A549 (cell line): ENCODE measurements at regions not wholly inside any gene's neighbourhood (a gene's known extent, or its start where the extent isn't known, plus 50 kb on each side); places are given as distances from the start of the nearest gene placed in this dataset.
"Not testable (repeated sequence)": the region's sequence is repeated elsewhere in the genome, so short reads cannot be mapped to it uniquely, and the experiment has no call there.

ENCODE experiments used
- ATAC-seq, 2 experiments: fragments of 200-7000 bp in 1 of 2; fragments of >200 bp in 1 of 2; cut with Nextera tagmentation in 1 of 2; cut with Tn5 transposase in 1 of 2; 3 replicates each; pipeline versions ENCODE4 v1.8.0 to v1.9.1; 2018 to 2020; ENCODE audit warnings: mild to moderate bottlenecking in 1 of 2, moderate library complexity in 1 of 2
- CTCF ChIA-PET: fragments of 300-600 bp; sonication (Branson Sonifier 250); formaldehyde crosslinking; extraction: SDS; loops from one replicate; lab custom pipeline; 2021; ENCODE audit warnings: antibody characterized with exemption, inconsistent platforms; lab: Yijun Ruan, JAX
- POLR2A ChIA-PET: fragments of 350-600 bp; formaldehyde crosslinking; extraction: SDS; loops from one replicate; lab custom pipeline; 2021; ENCODE audit warnings: antibody characterized with exemption, inconsistent platforms; lab: Yijun Ruan, JAX
- DNase-seq, 2 experiments: peaks; one replicate each; pipeline versions ENCODE4 v3.0.0 to v3.0.0-alpha.2; 2011 to 2016; ENCODE audit warnings: low read depth in 1 of 2, low spot score in 1 of 2
- FAIRE-seq: peaks from 2 replicates; lab custom pipeline; 2011; peaks lifted over from hg19 to GRCh38; lab: Jason Lieb, UNC
- H3K27ac ChIP-seq, 2 experiments: fragments of >200 bp; sonication (Bioruptor Twin); formaldehyde crosslinking; 3 replicates each; pipeline ENCODE4 v1.5.1; 2016 to 2017
- H3K4me1 ChIP-seq: fragments of >200 bp; sonication (Bioruptor Twin); formaldehyde crosslinking; 3 replicates; pipeline ENCODE4 v1.6.1; 2016
- H3K4me2 ChIP-seq: fragments of >200 bp; sonication (Bioruptor Twin); formaldehyde crosslinking; 3 replicates; pipeline ENCODE4 v1.6.1; 2016
- H3K4me3 ChIP-seq: fragments of >200 bp; sonication (Bioruptor Twin); formaldehyde crosslinking; 3 replicates; pipeline ENCODE4 v1.5.1; 2016
- H3K9me3 ChIP-seq: fragments of >200 bp; sonication (Bioruptor Twin); formaldehyde crosslinking; 3 replicates; pipeline ENCODE4 v1.6.1; 2016
- CBX2 ChIP-seq: fragments of 200-600 bp; sonication (generic); IDR thresholded peaks from 2 replicates; pipeline ENCODE4 v1.6.1; 2016; ENCODE audit warnings: low read depth, mild to moderate bottlenecking, borderline replicate concordance
- CEBPB ChIP-seq, 2 experiments: fragments of >200 bp in 1 of 2; sonication (Bioruptor Twin) in 1 of 2; formaldehyde crosslinking in 1 of 2; IDR thresholded peaks; 2 replicates each; pipeline ENCODE4 v1.6.1; 2012 to 2016
- CHD2 ChIP-seq: fragments of 150-350 bp; IDR thresholded peaks from 2 replicates; pipeline ENCODE4 v1.6.1; 2014; ENCODE audit warnings: low read length; ENCODE audit not compliant: partially characterized antibody
- EHF ChIP-seq: fragments of 250-450 bp; sonication (Bioruptor Pico); IDR thresholded peaks from 2 replicates; pipeline ENCODE4 v1.5.0; 2020; ENCODE audit warnings: mild to moderate bottlenecking
- FOSL2 ChIP-seq, 2 experiments: fragments of 450-650 bp in 1 of 2; fragments of >200 bp in 1 of 2; sonication (Bioruptor Twin) in 1 of 2; formaldehyde crosslinking; IDR thresholded peaks; 2 replicates each; pipeline versions ENCODE4 v1.5.0 to v1.6.1; 2016 to 2020; ENCODE audit warnings: mild to moderate bottlenecking in 1 of 2, moderate library complexity in 1 of 2
- FOXS1 ChIP-seq: fragments of 250-450 bp; sonication (Bioruptor Pico); IDR thresholded peaks from 2 replicates; pipeline ENCODE4 v1.5.0; 2020; ENCODE audit warnings: mild to moderate bottlenecking, moderate library complexity
- KDM5A ChIP-seq: fragments of 200-600 bp; sonication (generic); IDR thresholded peaks from 2 replicates; pipeline ENCODE4 v1.6.1; 2016; ENCODE audit warnings: antibody characterized with exemption, mild to moderate bottlenecking
- MAFK ChIP-seq: fragments of 450-650 bp; IDR thresholded peaks from 2 replicates; pipeline ENCODE4 v1.6.1; 2014; ENCODE audit not compliant: partially characterized antibody
- SMC3 ChIP-seq: fragments of >200 bp; sonication (Bioruptor Twin); formaldehyde crosslinking; IDR thresholded peaks from 3 replicates; pipeline ENCODE4 v1.6.1; 2018; ENCODE audit warnings: inconsistent platforms
- TFCP2L1 ChIP-seq: fragments of 250-450 bp; sonication (Bioruptor Pico); IDR thresholded peaks from 2 replicates; pipeline ENCODE4 v1.5.0; 2021; ENCODE audit warnings: mild to moderate bottlenecking
- TP53 ChIP-seq: fragments of 250-450 bp; sonication (Bioruptor Pico); IDR thresholded peaks from 2 replicates; pipeline ENCODE4 v1.5.0; 2021; ENCODE audit warnings: mild to moderate bottlenecking, moderate library complexity
- WGBS: methylation state at CpG from one replicate; pipeline ENCODE4 v1.1.6; 2017; ENCODE audit errors: missing lambda C conversion rate; 5-methylcytosine and 5-hydroxymethylcytosine counted together
- TF ChIP-seq, protein P1 (sequence below): IDR thresholded peaks from 2 replicates; pipeline ENCODE4 v1.6.1; 2012
- TF ChIP-seq, protein P2 (sequence below): fragments of 450-650 bp; IDR thresholded peaks from 2 replicates; pipeline ENCODE4 v1.6.1; 2014; ENCODE audit warnings: antibody characterized with exemption

- CTCF ChIA-PET = no interaction called here
- no peak for TF ChIP-seq CHD2
- no peak for TF ChIP-seq FOXS1 (CRISPR knock-in tag)
- TF ChIP-seq, all 56 proteins: peak for 0
- ATAC-seq (no peak), FAIRE-seq (no peak), DNase-seq (no peak)
- H3K9me3 ChIP-seq = 0 out of 3 replicates have a peak, but pooled peaks cover 3% of the 10 kb centered on the region
- no peak overlapping the region for H3K4me2 ChIP-seq
- H3K4me1 ChIP-seq = no peaks in the 10 kb centered on the region
- POLR2A ChIA-PET = no interaction called here
- no peak overlapping the region for H3K27ac ChIP-seq
- no peak overlapping the region for H3K4me3 ChIP-seq
Measured at GRCh38 chr11:33435216-33435615, 178.0 kb downstream of the HIPK3 start.

- TF ChIP-seq FOSL2 (IDR thresholded peaks at IDR 0.05) = no peak
- no peak for TF ChIP-seq FOSL2 (CRISPR knock-in tag; IDR thresholded peaks at IDR 0.05)
- TF ChIP-seq TFCP2L1 (CRISPR knock-in tag) = no peak
- no peak for TF ChIP-seq SMC3
- TF ChIP-seq, protein P1, sequence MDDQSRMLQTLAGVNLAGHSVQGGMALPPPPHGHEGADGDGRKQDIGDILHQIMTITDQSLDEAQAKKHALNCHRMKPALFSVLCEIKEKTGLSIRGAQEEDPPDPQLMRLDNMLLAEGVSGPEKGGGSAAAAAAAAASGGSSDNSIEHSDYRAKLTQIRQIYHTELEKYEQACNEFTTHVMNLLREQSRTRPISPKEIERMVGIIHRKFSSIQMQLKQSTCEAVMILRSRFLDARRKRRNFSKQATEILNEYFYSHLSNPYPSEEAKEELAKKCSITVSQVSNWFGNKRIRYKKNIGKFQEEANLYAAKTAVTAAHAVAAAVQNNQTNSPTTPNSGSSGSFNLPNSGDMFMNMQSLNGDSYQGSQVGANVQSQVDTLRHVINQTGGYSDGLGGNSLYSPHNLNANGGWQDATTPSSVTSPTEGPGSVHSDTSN = no peak
- CTCF ChIA-PET = interaction anchor here (0.6 kb wide), 1 partner anchor 11 kb away, joined by 3 read pairs; no protein-coding TSS in a partner anchor
- no peak for ATAC-seq
- Histone ChIP-seq H3K4me3 (no peak overlapping the region), H3K4me2 (no peak overlapping the region), H3K4me1 (no peaks in the 10 kb centered on the region), H3K9me3 (0 out of 3 replicates have a peak, but pooled peaks cover 3% of the 10 kb centered on the region), H3K27ac (no peak overlapping the region)
- 81% methylated on average over 1 of the region's 1 CpG for WGBS
- FAIRE-seq = no peak
- no peak for DNase-seq
- POLR2A ChIA-PET = no interaction called here
Measured at GRCh38 chr11:33434294-33434693, 177.1 kb downstream of the HIPK3 start.

DNA sequence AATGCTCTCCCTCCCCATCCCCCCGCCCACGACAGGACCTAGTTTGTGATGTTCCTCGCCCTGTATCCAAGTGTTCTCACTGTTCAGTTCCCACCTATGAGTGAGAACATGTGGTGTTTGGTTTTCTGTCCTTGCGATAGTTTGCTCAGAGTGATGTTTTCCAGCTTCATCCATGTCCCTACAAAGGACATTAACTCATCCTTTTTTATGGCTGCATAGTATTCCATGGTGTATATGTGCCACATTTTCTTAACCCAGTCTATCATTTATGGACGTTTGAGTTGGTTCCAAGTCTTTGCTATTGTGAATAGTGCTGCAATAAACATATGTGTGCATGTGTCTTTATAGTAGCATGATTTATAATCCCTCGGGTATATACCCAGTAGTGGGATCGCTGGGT lies 171.3 kb downstream of the HIPK3 start:
- 69% methylated on average over 7 of the region's 7 CpGs for WGBS
- H3K27ac ChIP-seq, H3K9me3 ChIP-seq, H3K4me3 ChIP-seq, ATAC-seq, H3K4me2 ChIP-seq, H3K4me1 ChIP-seq, DNase-seq, CTCF ChIA-PET, FAIRE-seq, POLR2A ChIA-PET: not testable (repeated sequence)

GRCh38 chr11:33420959-33421566 lies 163.9 kb downstream of the HIPK3 start:
- ChIA-PET CTCF (interaction anchor here (0.7 to 1.5 kb wide), 3 partner anchors 13 to 321 kb away, joined by 3 to 8 read pairs (median 3); no protein-coding TSS in a partner anchor), POLR2A (no interaction called here)
- WGBS = 89% methylated on average over 4 of the region's 4 CpGs
- no peaks in the 10 kb centered on the region for H3K9me3 ChIP-seq
- no peak for DNase-seq
- TF ChIP-seq KDM5A = no peak
- TF ChIP-seq TP53 (CRISPR knock-in tag) = no peak
- TF ChIP-seq, all 56 proteins: peak for 0
- ATAC-seq (no peak), FAIRE-seq (no peak)
- Histone ChIP-seq H3K4me1 (no peaks in the 10 kb centered on the region), H3K4me3 (no peak overlapping the region), H3K4me2 (no peak overlapping the region), H3K27ac (no peak overlapping the region)

DNA sequence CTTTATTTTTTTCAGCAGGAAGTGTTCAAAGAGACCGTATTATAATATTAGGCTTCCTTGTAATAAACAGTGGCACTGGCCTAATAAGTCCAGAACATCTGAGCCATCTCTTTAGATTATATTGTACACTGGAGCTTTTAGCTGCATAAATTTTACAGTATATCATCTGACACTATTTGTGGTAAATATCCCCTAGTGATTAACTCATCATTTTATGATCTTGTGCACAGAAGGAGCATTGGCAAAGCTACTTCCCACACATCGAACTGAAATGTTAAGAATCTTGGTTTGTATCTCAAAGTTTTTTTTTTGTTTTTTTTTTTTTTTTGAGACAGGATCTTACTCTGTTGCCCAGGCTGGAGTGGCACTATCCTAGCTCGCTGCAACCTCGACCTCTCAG lies 162.7 kb downstream of the HIPK3 start:
- Histone ChIP-seq H3K4me2 (no peak overlapping the region), H3K27ac (no peak overlapping the region)
- POLR2A ChIA-PET = no interaction called here
- FAIRE-seq = no peak
- TF ChIP-seq CEBPB (IDR thresholded peaks at IDR 0.05) (no peak), EHF (CRISPR knock-in tag) (no peak), MAFK (no peak), CBX2 (no peak)
- TF ChIP-seq, protein P2, sequence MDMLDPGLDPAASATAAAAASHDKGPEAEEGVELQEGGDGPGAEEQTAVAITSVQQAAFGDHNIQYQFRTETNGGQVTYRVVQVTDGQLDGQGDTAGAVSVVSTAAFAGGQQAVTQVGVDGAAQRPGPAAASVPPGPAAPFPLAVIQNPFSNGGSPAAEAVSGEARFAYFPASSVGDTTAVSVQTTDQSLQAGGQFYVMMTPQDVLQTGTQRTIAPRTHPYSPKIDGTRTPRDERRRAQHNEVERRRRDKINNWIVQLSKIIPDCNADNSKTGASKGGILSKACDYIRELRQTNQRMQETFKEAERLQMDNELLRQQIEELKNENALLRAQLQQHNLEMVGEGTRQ = no peak
- TF ChIP-seq, all 56 proteins: peak for 0
- no peaks in the 10 kb centered on the region for H3K4me1 ChIP-seq
- DNase-seq (no peak), ATAC-seq (no peak)
- H3K9me3 ChIP-seq = no peaks in the 10 kb centered on the region
- no peak overlapping the region for H3K4me3 ChIP-seq
- CTCF ChIA-PET = interaction anchor here (1.5 kb wide), 1 partner anchor 12 kb away, joined by 8 read pairs; no protein-coding TSS in a partner anchor
- 73% methylated on average over 4 of the region's 4 CpGs for WGBS
